Right lobe of liver (tissue), 4 donors: ENCODE measurements at regions not wholly inside any gene's neighbourhood (a gene's known extent, or its start where the extent isn't known, plus 50 kb on each side); places are given as distances from the start of the nearest gene placed in this dataset.

Experiments used
- CTCF ChIP-seq, 4 donors: fragments of 200-600 bp in 3 of 4; fragments of 450-650 bp in 1 of 4; IDR thresholded peaks; one replicate each; pipeline versions ENCODE4 v1.5.1 to v1.8.0; 2016 to 2022; ENCODE audit warnings: antibody characterized with exemption in 4 of 4, mild to moderate bottlenecking in 2 of 4
- POLR2A ChIP-seq: fragments of 450-650 bp; IDR thresholded peaks from one replicate; pipeline ENCODE4 v1.6.1; 2017; ENCODE audit warnings: antibody characterized with exemption, mild to moderate bottlenecking
- donor health status: DM: no; HTN: no; CAD: no.
- donor health status: DM: no; HTN: no; CAD: no.
- donor health status: DM: no; HTN: yes; CAD: no.

GRCh38 chr18:27763341-27763740, 413.6 kb downstream of the CDH2 start:
- TF ChIP-seq CTCF (IDR thresholded peaks at IDR 0.05) (no peak), POLR2A (no peak)
